IPS DF 19.7 (cell line): ENCODE measurements at regions not wholly inside any gene's neighbourhood (a gene's known extent, or its start where the extent isn't known, plus 50 kb on each side); places are given as distances from the start of the nearest gene placed in this dataset.

ENCODE experiments used
- DNase-seq: peaks from one replicate; pipeline ENCODE4 v3.0.0-alpha.2; 2013; ENCODE audit warnings: low read depth, low spot score

- no peak for DNase-seq
Measured at GRCh38 chr4:137206781-137207180, 325.5 kb downstream of the PCDH18 start.

GRCh38 chr4:137203601-137204000 is 328.7 kb downstream of the PCDH18 start:
- DNase-seq: no peak

- no peak for DNase-seq
Measured at GRCh38 chr4:137200322-137200721, 332.0 kb downstream of the PCDH18 start.

GRCh38 chr4:137198791-137199190 is 333.5 kb downstream of the PCDH18 start:
- no peak for DNase-seq

GRCh38 chr4:137194670-137195069 is 337.6 kb downstream of the PCDH18 start:
- no peak for DNase-seq

GRCh38 chr4:137193564-137193963 is 338.7 kb downstream of the PCDH18 start:
- no peak for DNase-seq

- no peak for DNase-seq
Measured at GRCh38 chr4:137181293-137181899, 350.9 kb downstream of the PCDH18 start.

- DNase-seq: peak; percentile 23
Measured at GRCh38 chr4:137180349-137180748, 351.9 kb downstream of the PCDH18 start.

GRCh38 chr4:137156807-137157206 is 375.5 kb downstream of the PCDH18 start:
- no peak for DNase-seq

GRCh38 chr4:137156054-137156453 is 376.2 kb downstream of the PCDH18 start:
- DNase-seq: no peak

GRCh38 chr4:137131201-137131600 is 401.1 kb downstream of the PCDH18 start:
- DNase-seq: no peak

- DNase-seq: no peak
Measured at GRCh38 chr4:137129845-137130244, 402.4 kb downstream of the PCDH18 start.

- DNase-seq: no peak
Measured at GRCh38 chr4:137129441-137129840, 402.9 kb downstream of the PCDH18 start.

- DNase-seq: no peak
Measured at GRCh38 chr4:137125011-137125410, 407.3 kb downstream of the PCDH18 start.

- peak; percentile 28 for DNase-seq
Measured at GRCh38 chr4:137124278-137124932, 407.9 kb downstream of the PCDH18 start.

GRCh38 chr4:137122876-137123275 is 409.4 kb downstream of the PCDH18 start:
- DNase-seq: no peak

- DNase-seq: no peak
Measured at GRCh38 chr4:137116144-137116543, 416.1 kb downstream of the PCDH18 start.

GRCh38 chr4:137106733-137107132 is 425.6 kb downstream of the PCDH18 start:
- DNase-seq: no peak

- DNase-seq: no peak
Measured at GRCh38 chr4:137106287-137106686, 426.0 kb downstream of the PCDH18 start.

- DNase-seq: no peak
Measured at GRCh38 chr4:137090951-137091350, 441.3 kb downstream of the PCDH18 start.

GRCh38 chr4:137083571-137084135 is 448.6 kb downstream of the PCDH18 start:
- no peak for DNase-seq

- DNase-seq: no peak
Measured at GRCh38 chr4:137082061-137082460, 450.2 kb downstream of the PCDH18 start.

- no peak for DNase-seq
Measured at GRCh38 chr4:137076908-137077307, 455.4 kb downstream of the PCDH18 start.
